ENCODE measurements at regions not wholly inside any gene's neighbourhood (a gene's known extent, or its start where the extent isn't known, plus 50 kb on each side); places are given as distances from the start of the nearest gene placed in this dataset.

GRCh38 chr1:71294178-71294577 is 213.3 kb upstream of the ZRANB2 start:
- POLR2A ChIA-PET, result no interaction called here

GRCh38 chr1:71292203-71292602 is 211.4 kb upstream of the ZRANB2 start:
- Histone ChIP-seq H3K9ac (no peak overlapping the region), H3K36me3 (replicated peaks in 1 of 2; ENCODE audit: control insufficient read depth in 1 of 2, insufficient read depth in 2 of 2, low read length in 1 of 2) (no peaks in the 10 kb centered on the region), H2AFZ (ENCODE audit: low read depth) (no peak overlapping the region), H4K20me1 (ENCODE audit: insufficient read depth) (no peaks in the 10 kb centered on the region), H3K4me2 (no peak overlapping the region), H3K27ac (ENCODE audit: low read depth in 2 of 2, low read length in 1 of 2) (no peak overlapping the region), H3K27me3 (ENCODE audit: insufficient read depth) (no peaks in the 10 kb centered on the region), H3K79me2 (ENCODE audit: insufficient read depth) (no peaks in the 10 kb centered on the region), H3F3A (replicated peaks; ENCODE audit: insufficient read depth) (no peaks in the 10 kb centered on the region), H3K9me2 (peaks cover 4% of the 10 kb centered on the region; the same call in 1 of the 2 replicates), H3K4me3 (ENCODE audit: low read depth in 2 of 2, low read length in 1 of 2) (no peak overlapping the region), H3K9me3 (no peaks in the 10 kb centered on the region), H3K4me1 (ENCODE audit: control insufficient read depth in 1 of 2, insufficient read depth in 2 of 2, low read depth in 1 of 2, low read length in 1 of 2) (no peaks in the 10 kb centered on the region; a peak in 1 of 4 replicates)
- 36% methylated on average over 2 of the region's 2 CpGs for WGBS (ENCODE audit: low lambda C conversion rate)
- ChIA-PET POLR2A (no interaction called here), CTCF (interaction anchor here (0.6 kb wide), 1 partner anchor 16 kb away, joined by 3 read pairs; no protein-coding TSS in a partner anchor)
- no peak for DNase-seq
- TF ChIP-seq TAF1 (IDR thresholded peaks at IDR 0.05; ENCODE audit: borderline replicate concordance, low read depth, low read length), result no peak
- no peak for TF ChIP-seq USF1 (IDR thresholded peaks at IDR 0.05; ENCODE audit: borderline replicate concordance, low read depth)
- no peak for TF ChIP-seq PBX3 (IDR thresholded peaks at IDR 0.05)
- TF ChIP-seq USF2 (IDR thresholded peaks at IDR 0.05; ENCODE audit: borderline replicate concordance, low read depth, low read length), result no peak
- no peak for TF ChIP-seq RAD21 (IDR thresholded peaks at IDR 0.05; ENCODE audit: low read length)
- TF ChIP-seq ZBTB33 (IDR thresholded peaks at IDR 0.05; ENCODE audit: borderline replicate concordance, low read depth), result no peak
- no peak for TF ChIP-seq YY1 (IDR thresholded peaks at IDR 0.05; ENCODE audit: low read depth)

More at GRCh38 chr1:71294178-71294577, 213.3 kb upstream of the ZRANB2 start:
- WGBS (ENCODE audit: low lambda C conversion rate), result 38% methylated on average over 5 of the region's 5 CpGs
- Histone ChIP-seq H3K9me2 (no peaks in the 10 kb centered on the region), H3K9me3 (no peaks in the 10 kb centered on the region), H3K27ac (ENCODE audit: low read depth in 2 of 2, low read length in 1 of 2) (no peak overlapping the region), H3F3A (replicated peaks; ENCODE audit: insufficient read depth) (no peaks in the 10 kb centered on the region), H3K79me2 (ENCODE audit: insufficient read depth) (no peaks in the 10 kb centered on the region), H4K20me1 (ENCODE audit: insufficient read depth) (no peaks in the 10 kb centered on the region), H3K4me2 (no peak overlapping the region), H3K36me3 (replicated peaks in 1 of 2; ENCODE audit: control insufficient read depth in 1 of 2, insufficient read depth in 2 of 2, low read length in 1 of 2) (no peaks in the 10 kb centered on the region), H3K9ac (no peak overlapping the region), H3K4me3 (ENCODE audit: low read depth in 2 of 2, low read length in 1 of 2) (no peak overlapping the region), H3K27me3 (ENCODE audit: insufficient read depth) (no peaks in the 10 kb centered on the region), H3K4me1 (ENCODE audit: control insufficient read depth in 1 of 2, insufficient read depth in 2 of 2, low read depth in 1 of 2, low read length in 1 of 2) (no peaks in the 10 kb centered on the region; a peak in 1 of 4 replicates), H2AFZ (ENCODE audit: low read depth) (no peak overlapping the region)
- TF ChIP-seq JUND (IDR thresholded peaks at IDR 0.05) (no peak), USF1 (IDR thresholded peaks at IDR 0.05; ENCODE audit: borderline replicate concordance, low read depth) (no peak), TCF12 (IDR thresholded peaks at IDR 0.05) (no peak), TEAD4 (IDR thresholded peaks at IDR 0.05; ENCODE audit: borderline replicate concordance, insufficient read depth) (no peak), CHD2 (IDR thresholded peaks at IDR 0.05; ENCODE audit: low read length, partially characterized antibody) (no peak), EZH2phosphoT487 (IDR thresholded peaks at IDR 0.05; ENCODE audit: borderline replicate concordance, low read depth) (no peak), ELF1 (IDR thresholded peaks at IDR 0.05) (no peak), MAX (IDR thresholded peaks at IDR 0.05; ENCODE audit: low read depth) (no peak), EP300 (IDR thresholded peaks at IDR 0.05; ENCODE audit: borderline replicate concordance in 1 of 2, low read depth in 1 of 2, low read length in 1 of 2) (no peak), IRF3 (IDR thresholded peaks at IDR 0.05; ENCODE audit: low read depth, low read length) (no peak), RXRA (IDR thresholded peaks at IDR 0.05; ENCODE audit: borderline replicate concordance, low read depth) (no peak), NRF1 (IDR thresholded peaks at IDR 0.05; ENCODE audit: low read depth, low read length) (no peak), NFIC (IDR thresholded peaks at IDR 0.05; ENCODE audit: borderline replicate concordance) (no peak), MXI1 (IDR thresholded peaks at IDR 0.05; ENCODE audit: low read depth, low read length) (no peak), USF2 (IDR thresholded peaks at IDR 0.05; ENCODE audit: borderline replicate concordance, low read depth, low read length) (no peak)
- DNase-seq, result no peak
- CTCF ChIA-PET, result no interaction called here
